Activated CD4-positive, alpha-beta T cell treated with anti-CD3 and anti-CD28 coated beads, Interleukin-2, amount 50 U/mL, for 1 hour (primary cell): ENCODE measurements at regions not wholly inside any gene's neighbourhood (a gene's known extent, or its start where the extent isn't known, plus 50 kb on each side); places are given as distances from the start of the nearest gene placed in this dataset.

ENCODE experiments used
- DNase-seq: peaks from one replicate; pipeline ENCODE4 v3.0.0-alpha.2; 2020

- DNase-seq = no peak
These were observed 109.9 kb upstream of the TIAM2 start for GRCh38 chr6:154885214-154885613.

DNA sequence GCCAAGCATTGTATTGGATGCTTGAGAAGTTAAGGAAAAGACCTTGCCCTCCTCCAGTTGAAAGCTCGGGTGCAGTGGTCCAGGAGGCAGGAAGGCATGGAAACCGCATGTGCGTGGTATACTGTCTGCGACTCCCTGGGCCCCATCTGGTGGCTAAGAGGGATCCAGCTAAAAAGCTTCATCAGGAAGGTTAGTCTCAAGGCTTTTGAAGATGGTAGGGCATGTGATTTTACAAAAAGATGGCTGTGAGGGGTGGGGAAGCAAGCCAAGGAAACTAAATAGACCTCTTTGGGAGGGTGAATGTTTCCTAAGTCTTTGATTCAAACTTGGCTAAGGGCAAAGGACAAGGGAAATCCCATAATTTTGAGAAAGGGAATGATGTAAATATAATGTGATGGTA is 109.1 kb upstream of the TIAM2 start:
- DNase-seq = no peak

GRCh38 chr6:154886471-154886870 is 108.6 kb upstream of the TIAM2 start:
- DNase-seq = no peak

- no peak for DNase-seq
These were observed 108.1 kb upstream of the TIAM2 start for GRCh38 chr6:154887051-154887450.

DNA sequence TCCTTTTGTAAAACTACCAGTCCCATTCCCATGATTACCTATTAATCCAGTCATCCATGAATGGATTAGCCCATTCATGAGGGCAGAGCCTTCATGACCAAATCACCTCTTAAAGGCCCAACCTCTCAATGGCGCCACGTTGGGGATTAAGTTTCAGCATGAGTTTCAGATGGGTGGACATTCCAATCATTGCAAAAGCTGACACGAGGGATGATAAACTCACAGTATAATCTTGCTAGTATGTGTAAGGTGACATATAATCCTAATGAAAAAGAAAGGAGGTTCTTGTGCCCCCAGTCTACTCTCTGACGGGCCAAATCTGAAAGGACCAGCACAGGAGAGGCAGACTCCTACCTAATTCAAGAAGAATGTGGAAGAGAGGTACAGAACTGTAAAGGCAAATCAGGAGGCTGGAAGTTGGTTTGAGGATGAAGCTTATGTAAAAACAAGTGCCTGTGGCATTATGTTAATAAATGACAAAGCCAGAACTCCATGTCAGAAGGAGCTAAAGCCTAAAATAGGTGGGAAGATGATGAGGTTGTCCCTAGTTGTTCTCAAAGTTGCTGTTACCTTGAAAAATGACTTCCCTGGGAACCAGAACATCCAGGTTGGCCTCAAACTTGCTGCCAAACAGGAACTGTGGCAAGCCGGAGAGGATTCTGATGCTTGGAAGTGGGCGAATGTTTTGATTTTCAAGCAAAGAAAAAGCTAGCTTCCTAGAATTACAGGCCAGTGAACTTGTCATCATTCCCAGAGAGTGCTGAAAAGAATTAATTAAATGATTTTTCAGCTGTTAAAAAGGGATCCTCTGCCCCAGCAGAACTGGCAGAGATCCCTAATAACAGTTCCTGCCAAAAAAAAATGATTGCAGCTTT is 106.5 kb upstream of the TIAM2 start:
- DNase-seq = no peak

- no peak for DNase-seq
These were observed 104.2 kb upstream of the TIAM2 start for GRCh38 chr6:154890874-154891273.

DNA sequence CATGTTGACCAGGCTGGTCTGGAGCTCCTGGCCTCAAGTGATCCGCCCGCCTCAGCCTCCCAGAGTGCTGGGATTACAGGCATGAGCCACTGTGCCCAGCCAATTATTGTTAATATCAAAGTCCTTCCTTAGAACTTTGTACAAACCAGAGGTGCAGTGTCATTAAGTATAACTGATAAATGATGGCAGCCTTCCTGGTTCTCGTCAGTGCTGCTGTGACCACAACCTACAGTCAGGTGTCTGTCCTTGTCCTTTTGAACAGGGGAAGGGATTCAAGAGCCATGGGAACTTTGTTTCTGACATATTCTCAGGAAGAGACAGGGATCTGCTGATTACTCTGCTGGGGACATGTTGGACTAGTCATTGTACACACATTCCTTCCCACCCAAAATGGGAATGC is 103.2 kb upstream of the TIAM2 start:
- no peak for DNase-seq

DNA sequence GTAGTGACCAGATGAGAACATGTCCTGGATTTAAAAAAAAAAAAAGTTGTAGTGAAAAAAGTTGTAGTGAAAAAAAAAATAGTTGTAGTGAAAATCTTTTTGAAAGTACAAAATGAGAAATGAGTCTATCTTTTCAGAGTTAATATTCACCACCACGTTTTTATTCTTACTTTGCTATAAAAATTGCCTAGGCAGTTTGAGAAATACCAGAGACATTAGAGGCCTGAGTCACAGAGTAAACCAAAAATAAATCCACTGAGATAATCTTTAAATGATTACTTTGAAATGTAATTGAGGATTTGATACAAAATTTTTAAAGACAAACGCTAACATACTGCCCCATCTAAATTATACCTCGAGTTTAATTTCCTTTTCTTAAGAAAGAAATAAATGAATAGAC is 101.2 kb upstream of the TIAM2 start:
- DNase-seq = no peak

GRCh38 chr6:154894902-154895301 is 100.2 kb upstream of the TIAM2 start:
- DNase-seq = no peak

DNA sequence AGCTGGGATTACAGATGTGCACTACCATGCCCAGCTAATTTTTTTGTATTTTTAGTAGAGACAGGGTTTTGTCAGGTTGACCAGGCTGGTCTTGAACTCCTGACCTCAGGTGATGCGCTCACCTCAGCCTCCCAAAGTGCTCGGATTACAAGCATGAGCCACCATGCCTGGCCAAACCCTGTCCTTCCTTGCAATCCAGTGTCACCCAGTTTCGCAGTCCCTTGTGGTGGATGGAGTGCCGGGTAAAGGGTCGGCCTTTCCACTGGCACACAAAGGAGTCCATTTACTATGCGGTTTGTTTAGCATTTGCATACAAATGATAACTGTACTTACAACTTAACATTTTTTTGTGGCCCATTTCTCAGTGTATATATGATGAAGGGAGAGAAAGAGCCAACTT is 99.3 kb upstream of the TIAM2 start:
- no peak for DNase-seq

DNA sequence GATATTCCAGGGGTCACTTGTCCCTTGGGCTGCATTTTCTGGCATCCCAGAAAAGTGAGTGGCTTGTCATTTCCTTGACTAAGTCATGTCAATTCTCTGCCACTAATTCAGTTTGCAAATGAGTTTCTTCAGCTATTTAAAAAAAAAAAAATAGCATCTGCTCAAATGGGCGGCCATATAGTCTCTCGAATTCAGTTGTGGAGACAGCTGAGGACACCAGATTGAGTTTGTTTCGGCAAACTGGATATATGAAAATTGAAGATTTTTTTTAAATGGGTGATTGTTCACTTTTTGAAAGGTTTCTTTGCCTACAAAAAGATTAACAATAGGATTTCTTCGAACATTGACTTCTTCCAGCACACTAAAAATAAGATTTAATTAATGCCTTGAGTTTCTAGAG is 96.3 kb upstream of the TIAM2 start:
- DNase-seq = no peak

- no peak for DNase-seq
These were observed 95.2 kb upstream of the TIAM2 start for GRCh38 chr6:154899824-154900463.

DNA sequence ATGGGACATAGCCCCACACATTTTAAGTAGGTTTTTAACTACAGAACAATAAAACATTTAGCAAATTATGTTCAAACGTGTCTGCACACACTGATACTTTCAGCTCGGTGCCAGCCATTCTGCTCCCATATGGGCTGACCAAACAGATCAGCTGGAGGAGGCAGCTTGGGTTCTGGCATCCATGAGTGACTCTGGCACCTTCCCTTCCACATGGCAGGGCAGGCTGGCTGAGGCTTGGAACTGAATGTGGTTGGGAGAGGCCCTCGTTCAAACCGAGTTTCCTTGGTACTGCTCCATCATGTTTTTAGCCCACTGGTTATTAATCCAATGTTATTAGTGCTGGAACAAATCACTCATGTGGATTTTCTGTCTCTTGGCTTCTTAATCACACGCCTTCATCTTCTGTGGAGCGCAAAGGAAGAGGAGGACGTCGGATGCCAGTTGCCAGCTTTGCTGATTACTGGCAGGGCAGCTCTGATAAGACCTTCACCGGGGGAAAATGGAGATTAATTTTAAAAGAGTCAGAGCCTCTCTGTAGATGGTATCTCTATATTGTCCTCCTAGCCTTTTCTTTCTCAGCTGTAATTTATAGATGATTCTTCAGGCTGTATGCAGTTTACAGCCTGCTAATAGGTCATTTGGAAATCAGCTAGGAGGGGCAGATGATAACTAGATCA is 93.1 kb upstream of the TIAM2 start:
- no peak for DNase-seq

DNA sequence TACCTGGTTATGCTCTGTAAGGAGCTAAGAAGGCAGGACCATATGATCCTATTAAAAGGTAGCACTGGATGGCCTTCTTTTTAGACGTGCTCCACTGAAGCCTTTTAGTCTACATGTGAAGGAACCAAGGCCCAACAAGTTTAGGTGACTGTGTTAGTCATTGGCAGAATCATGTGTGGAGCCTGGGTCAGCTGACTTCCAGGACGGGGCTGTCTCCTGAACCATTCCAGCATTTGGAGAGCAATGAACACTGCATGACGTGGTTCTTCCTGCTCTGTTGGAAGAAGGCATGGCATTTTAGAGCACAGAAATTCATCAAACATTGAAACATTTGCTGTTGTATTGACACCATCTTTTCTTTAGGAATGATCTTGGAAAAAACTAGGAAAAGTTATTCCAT is 87.8 kb upstream of the TIAM2 start:
- no peak for DNase-seq

DNA sequence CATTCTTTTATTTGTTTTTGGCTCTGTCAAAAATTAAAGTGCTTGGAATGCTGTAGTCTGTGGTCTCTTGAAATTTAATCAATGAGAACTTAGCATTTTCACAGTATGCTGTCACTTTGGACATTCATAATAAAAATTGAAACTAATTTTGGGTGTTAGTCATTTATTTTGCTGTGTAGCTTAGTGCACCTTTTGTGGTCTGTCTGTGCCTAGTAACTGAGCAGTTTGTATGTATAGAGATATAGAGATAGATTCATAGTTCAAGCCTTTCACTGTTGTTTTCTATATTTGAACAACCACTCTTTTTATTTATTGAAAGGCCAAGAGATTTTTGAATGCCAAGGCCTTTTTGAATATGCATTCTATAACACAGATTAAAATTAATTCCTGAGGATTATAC is 86.4 kb upstream of the TIAM2 start:
- DNase-seq = no peak

DNA sequence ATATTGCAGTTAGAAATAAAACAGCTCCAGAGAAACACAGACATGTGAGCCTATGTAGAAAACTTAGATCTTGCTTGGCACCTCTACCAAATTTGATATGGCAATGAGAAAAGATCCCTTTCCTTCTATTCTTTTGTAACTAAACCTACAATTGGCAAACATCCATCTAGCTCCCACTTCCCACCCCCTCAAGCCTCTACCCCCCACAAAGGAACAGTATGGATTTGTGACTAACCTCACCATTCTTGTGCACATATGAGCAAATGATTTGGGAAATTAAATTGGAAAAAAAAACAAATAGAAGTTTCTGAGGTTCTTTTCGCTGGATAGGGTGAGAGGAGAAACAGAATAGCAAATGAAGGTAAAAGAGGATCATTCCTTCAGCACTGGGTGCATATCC is 85.8 kb upstream of the TIAM2 start:
- no peak for DNase-seq

DNA sequence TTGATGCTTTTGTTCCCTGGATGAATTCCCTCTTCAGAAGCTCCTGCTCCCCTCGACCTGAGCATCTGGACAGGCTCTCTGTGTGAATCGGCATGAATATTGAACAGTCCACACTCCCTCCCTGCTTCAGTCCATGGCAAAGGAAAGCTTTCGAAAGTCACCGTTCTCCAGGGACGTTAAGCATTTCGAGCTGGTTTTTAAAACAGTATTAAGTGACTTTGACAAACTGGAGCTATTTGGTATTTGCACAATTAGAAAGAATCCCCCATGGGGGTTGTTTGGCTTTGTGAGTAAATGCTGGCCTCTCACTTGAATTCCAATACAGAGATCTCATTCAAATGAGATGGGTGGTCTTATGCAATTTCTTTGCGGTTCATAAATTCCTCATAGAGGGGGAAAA is 85.3 kb upstream of the TIAM2 start:
- no peak for DNase-seq

- DNase-seq = no peak
These were observed 80.8 kb upstream of the TIAM2 start for GRCh38 chr6:154914288-154914687.

DNA sequence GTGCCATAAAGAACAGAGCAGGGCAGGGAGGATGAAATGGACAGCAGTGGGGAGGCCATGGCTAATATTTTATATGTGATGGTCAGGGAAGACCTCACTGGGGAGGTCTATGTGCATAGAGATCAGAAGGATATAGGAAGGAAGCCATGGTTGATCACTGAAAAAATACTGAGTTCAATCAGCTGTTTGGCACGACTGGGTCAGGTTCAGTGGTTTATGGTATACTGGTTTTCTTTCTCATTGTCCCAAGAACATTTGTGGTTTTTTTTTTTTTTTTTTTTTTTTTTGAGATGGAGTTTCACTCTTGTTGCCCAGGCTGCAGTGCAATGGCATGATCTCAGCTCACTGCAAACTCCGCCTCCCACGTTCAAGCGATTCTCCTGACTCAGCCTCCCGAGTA is 78.3 kb upstream of the TIAM2 start:
- no peak for DNase-seq

DNA sequence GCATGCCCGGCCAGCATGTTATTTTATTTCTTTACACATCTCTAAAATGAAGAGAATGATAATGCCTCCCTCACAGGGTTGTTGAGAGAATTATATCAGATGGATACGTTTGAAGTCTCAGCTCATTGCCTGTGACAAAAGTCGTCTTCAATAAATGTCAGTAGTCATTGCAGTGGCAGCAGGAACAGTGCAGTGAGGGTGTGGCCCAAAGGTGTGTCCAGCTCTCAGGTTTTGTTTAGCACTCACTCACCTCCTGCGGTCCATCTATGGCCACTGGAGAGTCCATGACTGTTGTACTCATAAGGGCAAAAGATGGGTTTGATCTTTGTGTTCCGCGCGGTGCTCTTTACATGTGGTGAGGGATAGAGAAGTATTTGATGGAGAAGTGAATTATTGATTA is 77.2 kb upstream of the TIAM2 start:
- no peak for DNase-seq

- no peak for DNase-seq
These were observed 75.3 kb upstream of the TIAM2 start for GRCh38 chr6:154919806-154920205.

DNA sequence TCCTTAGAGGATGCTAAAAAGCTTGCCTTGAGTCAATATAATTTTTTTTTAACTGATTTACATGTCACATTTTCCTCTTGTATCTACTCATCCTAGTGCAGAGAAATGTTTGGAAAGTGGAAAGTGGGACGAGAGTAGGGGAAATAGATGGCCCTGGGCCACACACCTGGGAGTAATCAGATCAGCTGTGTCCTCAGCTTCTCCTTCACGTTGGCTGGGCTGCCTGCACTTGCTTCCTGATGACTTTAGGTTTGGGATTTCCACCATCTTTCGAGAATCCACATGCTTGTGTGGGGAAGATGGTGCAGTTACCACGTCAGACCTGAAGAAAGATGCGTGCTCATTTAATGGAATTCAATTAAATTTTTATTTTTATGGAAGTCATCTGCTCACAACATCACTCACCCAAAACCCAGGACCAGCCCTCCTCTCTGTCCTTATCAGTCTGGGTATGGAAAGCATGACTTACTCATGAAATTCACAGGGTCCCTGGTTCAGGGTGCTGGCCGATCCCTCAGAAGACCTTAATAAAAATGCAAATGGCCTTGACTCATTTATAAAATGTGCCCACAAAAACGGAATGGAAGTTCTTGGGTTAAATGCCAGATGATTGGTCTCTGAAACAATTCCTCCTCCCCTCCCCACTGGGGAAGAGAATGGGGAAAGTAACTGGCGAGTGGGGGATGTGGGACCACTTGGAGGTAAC is 74.5 kb upstream of the TIAM2 start:
- no peak for DNase-seq

DNA sequence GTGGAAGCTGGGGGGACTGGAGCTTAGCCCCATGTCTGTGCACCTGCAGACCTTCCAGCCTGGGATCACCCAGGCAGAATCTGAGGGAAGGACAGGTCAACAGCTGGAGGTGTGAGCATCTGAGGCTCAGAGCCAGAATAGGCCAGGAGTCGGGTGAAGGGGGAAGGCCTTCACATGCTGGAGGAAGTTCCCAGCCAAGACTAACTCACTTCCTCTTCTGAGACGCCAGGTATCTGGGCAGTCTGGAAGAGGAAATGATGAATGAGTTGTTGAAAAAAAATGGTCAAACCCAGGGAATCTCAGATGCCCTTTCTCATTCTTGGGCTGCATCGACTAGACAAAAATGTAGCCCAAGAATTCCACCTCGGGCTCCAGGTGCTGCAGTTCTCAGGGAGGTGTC is 73.6 kb upstream of the TIAM2 start:
- no peak for DNase-seq
